ENCODE measurements at regions not wholly inside any gene's neighbourhood (a gene's known extent, or its start where the extent isn't known, plus 50 kb on each side); places are given as distances from the start of the nearest gene placed in this dataset.

DNA sequence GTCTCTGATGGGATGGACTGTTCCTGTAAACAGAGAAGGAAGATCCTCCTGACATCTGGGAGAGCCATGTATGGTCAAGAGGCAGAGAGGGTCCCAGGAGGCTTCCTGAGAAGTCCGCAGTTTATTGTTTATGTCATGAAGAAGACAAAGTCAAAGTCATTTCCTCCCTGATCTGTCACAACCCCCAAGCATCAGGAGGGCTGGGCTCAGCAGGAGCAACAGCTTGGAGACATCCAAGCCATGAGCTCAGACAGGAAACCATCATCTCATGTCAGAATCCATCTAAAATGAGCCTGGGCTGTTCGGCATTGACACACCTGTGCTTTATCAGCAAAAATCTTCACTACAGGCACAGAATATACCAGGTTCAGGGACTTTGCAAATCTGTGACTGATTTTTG lies 325.0 kb upstream of the MSX2 start:
- Histone ChIP-seq H3K9ac (ENCODE audit: low read depth, low read length, poor library complexity, severe bottlenecking) (no peak overlapping the region), H3K4me1 (ENCODE audit: insufficient read depth, low read length, poor library complexity, severe bottlenecking) (no peaks in the 10 kb centered on the region), H3K4me2 (ENCODE audit: low read depth, low read length, poor library complexity, severe bottlenecking) (no peak overlapping the region)

DNA sequence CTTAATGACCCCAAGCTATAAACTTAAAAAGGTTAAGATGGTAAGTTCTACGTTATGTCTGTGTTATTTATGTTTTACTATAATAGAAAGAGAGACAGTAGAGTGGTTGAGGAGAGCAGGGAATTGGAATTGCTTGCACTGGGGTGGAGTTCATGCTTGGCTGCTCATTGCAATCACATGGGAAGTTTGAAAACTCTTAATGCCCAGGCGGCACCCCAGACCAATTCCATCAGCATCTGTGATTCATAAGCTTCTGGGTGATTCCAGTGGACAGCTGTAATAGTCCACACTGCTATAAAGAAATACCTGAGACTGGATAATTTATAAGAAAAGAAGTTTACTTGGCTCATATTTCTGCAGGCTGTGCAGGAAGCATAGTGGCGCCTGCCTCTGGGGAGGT lies 323.9 kb upstream of the MSX2 start:
- no peaks in the 10 kb centered on the region for H4K20me1 ChIP-seq (ENCODE audit: insufficient read depth, low read length, poor library complexity, severe bottlenecking)
- H3K79me2 ChIP-seq (ENCODE audit: insufficient read depth, low read length): no peaks in the 10 kb centered on the region
- no peak for TF ChIP-seq EZH2phosphoT487 (IDR thresholded peaks at IDR 0.05; ENCODE audit: borderline replicate concordance)
- TF ChIP-seq, protein P1, sequence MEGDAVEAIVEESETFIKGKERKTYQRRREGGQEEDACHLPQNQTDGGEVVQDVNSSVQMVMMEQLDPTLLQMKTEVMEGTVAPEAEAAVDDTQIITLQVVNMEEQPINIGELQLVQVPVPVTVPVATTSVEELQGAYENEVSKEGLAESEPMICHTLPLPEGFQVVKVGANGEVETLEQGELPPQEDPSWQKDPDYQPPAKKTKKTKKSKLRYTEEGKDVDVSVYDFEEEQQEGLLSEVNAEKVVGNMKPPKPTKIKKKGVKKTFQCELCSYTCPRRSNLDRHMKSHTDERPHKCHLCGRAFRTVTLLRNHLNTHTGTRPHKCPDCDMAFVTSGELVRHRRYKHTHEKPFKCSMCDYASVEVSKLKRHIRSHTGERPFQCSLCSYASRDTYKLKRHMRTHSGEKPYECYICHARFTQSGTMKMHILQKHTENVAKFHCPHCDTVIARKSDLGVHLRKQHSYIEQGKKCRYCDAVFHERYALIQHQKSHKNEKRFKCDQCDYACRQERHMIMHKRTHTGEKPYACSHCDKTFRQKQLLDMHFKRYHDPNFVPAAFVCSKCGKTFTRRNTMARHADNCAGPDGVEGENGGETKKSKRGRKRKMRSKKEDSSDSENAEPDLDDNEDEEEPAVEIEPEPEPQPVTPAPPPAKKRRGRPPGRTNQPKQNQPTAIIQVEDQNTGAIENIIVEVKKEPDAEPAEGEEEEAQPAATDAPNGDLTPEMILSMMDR (conservative IDR thresholded peaks at IDR 0.05; ENCODE audit: low read length): no peak
- no peaks in the 10 kb centered on the region for H3F3A ChIP-seq (ENCODE audit: low read depth)
- H3K27me3 ChIP-seq (ENCODE audit: insufficient read depth, low read length, poor library complexity, severe bottlenecking): no peaks in the 10 kb centered on the region
- H3K9me3 ChIP-seq (ENCODE audit: insufficient read depth, low read depth, low read length): no peaks in the 10 kb centered on the region
- H3K9me2 ChIP-seq (replicated peaks; ENCODE audit: low read depth, low read length): no peaks in the 10 kb centered on the region
- no peak overlapping the region for H2AFZ ChIP-seq (ENCODE audit: low read length)
- no peaks in the 10 kb centered on the region for H3K36me3 ChIP-seq (ENCODE audit: insufficient read depth, low read length)
- no peaks in the 10 kb centered on the region for H3K4me1 ChIP-seq (ENCODE audit: insufficient read depth, low read length, poor library complexity, severe bottlenecking)
- H3K4me2 ChIP-seq (ENCODE audit: low read depth, low read length, poor library complexity, severe bottlenecking): no peak overlapping the region
- no peak overlapping the region for H3K9ac ChIP-seq (ENCODE audit: low read depth, low read length, poor library complexity, severe bottlenecking)
- H3K4me3 ChIP-seq (ENCODE audit: low read length, poor library complexity, severe bottlenecking): no peak overlapping the region

More for the DNA sequence above, 325.0 kb upstream of the MSX2 start:
- Histone ChIP-seq H3F3A (ENCODE audit: low read depth) (no peaks in the 10 kb centered on the region), H3K9me3 (ENCODE audit: insufficient read depth, low read depth, low read length) (no peaks in the 10 kb centered on the region), H3K4me3 (ENCODE audit: low read length, poor library complexity, severe bottlenecking) (no peak overlapping the region), H3K27me3 (ENCODE audit: insufficient read depth, low read length, poor library complexity, severe bottlenecking) (no peaks in the 10 kb centered on the region), H3K79me2 (ENCODE audit: insufficient read depth, low read length) (no peaks in the 10 kb centered on the region), H2AFZ (ENCODE audit: low read length) (no peak overlapping the region), H3K9me2 (replicated peaks; ENCODE audit: low read depth, low read length) (no peaks in the 10 kb centered on the region), H4K20me1 (ENCODE audit: insufficient read depth, low read length, poor library complexity, severe bottlenecking) (no peaks in the 10 kb centered on the region), H3K36me3 (ENCODE audit: insufficient read depth, low read length) (no peaks in the 10 kb centered on the region)
- TF ChIP-seq, protein P1 (conservative IDR thresholded peaks at IDR 0.05; ENCODE audit: low read length): no peak
- TF ChIP-seq EZH2phosphoT487 (IDR thresholded peaks at IDR 0.05; ENCODE audit: borderline replicate concordance): no peak

DNA sequence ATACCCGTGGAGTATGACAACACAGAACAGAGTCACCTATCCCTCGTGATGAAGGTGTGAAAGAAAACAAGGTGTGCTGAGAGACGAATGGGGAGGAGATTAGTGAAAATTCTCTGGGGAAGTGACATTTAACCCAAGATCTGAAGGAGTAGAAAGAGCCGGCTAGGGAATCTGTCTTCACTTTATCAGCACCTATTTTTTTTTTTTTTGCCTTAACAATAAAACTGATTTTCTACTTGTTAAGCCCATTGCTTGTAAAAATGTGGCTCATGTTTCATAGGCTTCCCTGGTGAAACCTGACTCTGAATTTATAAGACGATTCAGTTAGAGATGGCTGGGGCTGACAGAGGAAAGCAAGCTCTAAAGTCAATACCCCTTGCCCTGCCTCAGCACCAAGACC lies 322.6 kb upstream of the MSX2 start:
- Histone ChIP-seq H3K4me3 (ENCODE audit: low read length, poor library complexity, severe bottlenecking) (no peak overlapping the region), H3K4me1 (ENCODE audit: insufficient read depth, low read length, poor library complexity, severe bottlenecking) (no peaks in the 10 kb centered on the region), H3K79me2 (ENCODE audit: insufficient read depth, low read length) (no peaks in the 10 kb centered on the region), H3K4me2 (ENCODE audit: low read depth, low read length, poor library complexity, severe bottlenecking) (no peak overlapping the region), H3K36me3 (ENCODE audit: insufficient read depth, low read length) (no peaks in the 10 kb centered on the region), H3F3A (ENCODE audit: low read depth) (no peaks in the 10 kb centered on the region), H3K9me3 (ENCODE audit: insufficient read depth, low read depth, low read length) (no peaks in the 10 kb centered on the region), H3K9ac (ENCODE audit: low read depth, low read length, poor library complexity, severe bottlenecking) (no peak overlapping the region), H3K9me2 (replicated peaks; ENCODE audit: low read depth, low read length) (no peaks in the 10 kb centered on the region), H3K27me3 (ENCODE audit: insufficient read depth, low read length, poor library complexity, severe bottlenecking) (no peaks in the 10 kb centered on the region), H2AFZ (ENCODE audit: low read length) (no peak overlapping the region), H4K20me1 (ENCODE audit: insufficient read depth, low read length, poor library complexity, severe bottlenecking) (no peaks in the 10 kb centered on the region)
- TF ChIP-seq, protein P1 (conservative IDR thresholded peaks at IDR 0.05; ENCODE audit: low read length): no peak
- TF ChIP-seq EZH2phosphoT487 (IDR thresholded peaks at IDR 0.05; ENCODE audit: borderline replicate concordance): no peak

Measured in Loucy (cell line).